Stimulated activated CD4-positive, alpha-beta T cell treated with anti-CD3 and anti-CD28 coated beads, TNF-alpha, amount 100 ng/mL, for 1 hour (primary cell): ENCODE measurements at regions not wholly inside any gene's neighbourhood (a gene's known extent, or its start where the extent isn't known, plus 50 kb on each side); places are given as distances from the start of the nearest gene placed in this dataset.

Experiments
- DNase-seq, 3 donors: peaks; one replicate each; pipeline ENCODE4 v3.0.0-alpha.2; 2020; ENCODE audit warnings: low read depth in 3 of 3, low spot score in 1 of 3

DNA sequence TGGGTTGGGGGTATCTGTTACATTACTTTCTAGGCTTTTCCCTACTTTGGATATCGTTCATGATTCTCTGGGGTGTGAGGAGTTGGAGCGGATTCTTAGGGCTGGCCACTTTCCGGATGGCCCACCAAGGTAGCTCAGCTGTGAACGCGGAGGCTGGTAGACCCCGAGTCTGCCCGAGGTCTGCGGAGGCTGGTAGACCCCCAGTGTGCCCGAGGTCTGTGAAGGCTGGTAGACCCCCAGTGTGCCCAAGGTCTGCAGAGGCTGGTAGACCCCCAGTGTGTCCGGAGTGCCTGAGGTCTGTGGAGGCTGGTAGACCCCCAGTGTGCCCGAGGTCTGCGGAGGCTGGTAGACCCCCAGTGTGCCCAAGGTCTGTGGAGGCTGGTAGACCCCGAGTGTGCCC, 99.2 kb upstream of the ZNF469 start:
- no peak for DNase-seq

DNA sequence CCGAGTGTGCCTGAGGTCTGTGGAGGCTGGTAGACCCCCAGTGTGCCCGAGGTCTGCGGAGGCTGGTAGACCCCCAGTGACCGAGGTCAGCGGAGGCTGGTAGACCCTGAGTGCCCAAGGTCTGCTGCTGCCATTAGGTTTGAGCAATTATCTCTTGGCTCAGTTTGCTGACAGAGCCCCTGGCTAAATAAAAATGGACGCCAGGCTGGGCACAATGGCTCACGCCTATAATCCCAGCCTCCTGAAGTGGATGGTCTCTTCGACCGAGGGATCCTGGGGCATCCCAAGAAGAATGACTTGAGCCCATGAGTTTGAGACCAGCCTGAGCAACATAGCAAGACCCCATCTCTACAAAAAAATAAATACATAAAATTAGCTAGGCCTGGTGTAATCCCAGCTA, 98.7 kb upstream of the ZNF469 start:
- no peak for DNase-seq

GRCh38 chr16:88284626-88285513, 97.9 kb upstream of the ZNF469 start:
- no peak for DNase-seq

DNA sequence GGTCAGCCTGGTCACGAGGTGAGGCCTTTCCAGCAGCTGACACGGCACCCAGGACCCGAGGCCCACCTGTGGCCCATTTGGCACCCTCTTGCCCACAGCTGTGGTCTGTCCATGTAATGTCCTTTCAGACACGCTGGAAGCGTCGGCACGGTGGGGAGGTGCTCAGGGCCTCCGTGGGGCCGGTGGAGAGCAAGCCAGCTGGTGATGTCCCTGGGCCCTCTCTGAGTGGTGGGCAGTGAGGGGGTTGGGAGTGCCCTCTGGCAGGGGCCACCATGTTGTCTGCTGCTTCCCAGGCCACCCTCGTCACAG, 97.3 kb upstream of the ZNF469 start:
- DNase-seq = no peak

DNA sequence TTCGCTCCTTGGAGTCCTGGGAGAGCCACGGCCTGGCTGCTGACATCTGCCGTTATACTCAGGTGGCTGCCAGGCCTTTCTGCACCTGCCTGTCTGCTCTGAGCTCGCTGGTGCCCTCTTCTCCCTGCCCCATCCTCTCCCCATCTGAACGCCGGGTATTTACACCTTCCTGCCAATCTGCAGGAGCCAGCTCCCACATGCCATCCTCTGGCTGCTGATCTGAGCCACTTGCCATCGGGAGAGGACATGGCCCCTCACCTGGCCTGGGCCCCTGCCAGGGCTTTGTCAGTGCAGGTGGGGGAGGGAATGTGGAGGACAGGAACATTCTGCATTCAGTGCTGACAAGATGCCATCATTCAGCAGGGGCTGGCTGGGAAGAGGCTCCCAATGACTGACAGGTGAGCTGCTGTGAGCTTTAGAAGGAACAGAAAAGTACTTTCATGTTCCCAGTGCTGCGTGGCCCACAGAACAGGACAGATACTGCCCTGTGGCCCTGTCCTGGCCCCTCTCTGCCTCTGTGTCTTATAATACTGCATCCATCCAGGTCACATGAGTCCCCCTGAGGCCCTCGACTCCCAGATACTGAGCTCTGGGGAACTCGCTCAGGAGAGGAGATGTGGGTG, 96.3 kb upstream of the ZNF469 start:
- no peak for DNase-seq

GRCh38 chr16:88287219-88287618, 95.5 kb upstream of the ZNF469 start:
- no peak for DNase-seq

DNA sequence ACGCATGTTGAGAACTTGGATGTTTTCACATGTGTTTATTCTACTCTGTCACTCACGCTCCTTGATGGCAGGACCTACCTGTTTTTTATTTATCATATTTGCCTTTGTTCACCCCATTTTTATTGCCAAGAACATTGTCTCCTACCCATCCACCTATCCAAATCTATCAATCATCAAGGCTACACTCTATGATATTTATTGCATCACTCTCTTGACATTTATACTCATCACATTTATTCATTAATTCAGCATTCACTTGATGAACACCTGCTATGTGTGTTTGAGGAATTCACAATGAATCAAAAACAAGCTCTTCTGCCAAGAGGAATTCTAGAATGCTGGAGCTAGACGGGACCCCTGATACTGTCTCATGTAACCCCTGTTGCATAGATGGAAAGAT, 94.5 kb upstream of the ZNF469 start:
- DNase-seq = no peak

DNA sequence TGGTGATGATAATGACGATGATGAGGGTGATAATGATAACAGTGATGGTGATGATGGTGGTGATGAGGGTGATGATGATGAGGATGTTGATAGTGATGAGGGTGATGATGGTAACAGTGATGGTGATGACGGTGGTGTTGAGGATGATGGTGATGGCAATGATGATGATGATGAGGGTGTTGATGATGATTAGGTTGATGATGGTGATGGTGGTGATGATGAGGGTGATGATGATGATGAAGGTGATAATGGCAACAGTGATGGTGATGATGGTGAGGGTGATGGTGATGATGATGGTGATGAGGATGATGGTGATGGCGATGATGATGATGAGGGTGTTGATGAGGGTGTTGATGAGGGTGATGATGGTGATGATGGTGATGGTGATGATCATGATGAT, 93.8 kb upstream of the ZNF469 start:
- no peak for DNase-seq

- no peak for DNase-seq
Observed at GRCh38 chr16:88289561-88289960, 93.2 kb upstream of the ZNF469 start.

- no peak for DNase-seq
Observed at GRCh38 chr16:88289968-88290401, 92.8 kb upstream of the ZNF469 start.

DNA sequence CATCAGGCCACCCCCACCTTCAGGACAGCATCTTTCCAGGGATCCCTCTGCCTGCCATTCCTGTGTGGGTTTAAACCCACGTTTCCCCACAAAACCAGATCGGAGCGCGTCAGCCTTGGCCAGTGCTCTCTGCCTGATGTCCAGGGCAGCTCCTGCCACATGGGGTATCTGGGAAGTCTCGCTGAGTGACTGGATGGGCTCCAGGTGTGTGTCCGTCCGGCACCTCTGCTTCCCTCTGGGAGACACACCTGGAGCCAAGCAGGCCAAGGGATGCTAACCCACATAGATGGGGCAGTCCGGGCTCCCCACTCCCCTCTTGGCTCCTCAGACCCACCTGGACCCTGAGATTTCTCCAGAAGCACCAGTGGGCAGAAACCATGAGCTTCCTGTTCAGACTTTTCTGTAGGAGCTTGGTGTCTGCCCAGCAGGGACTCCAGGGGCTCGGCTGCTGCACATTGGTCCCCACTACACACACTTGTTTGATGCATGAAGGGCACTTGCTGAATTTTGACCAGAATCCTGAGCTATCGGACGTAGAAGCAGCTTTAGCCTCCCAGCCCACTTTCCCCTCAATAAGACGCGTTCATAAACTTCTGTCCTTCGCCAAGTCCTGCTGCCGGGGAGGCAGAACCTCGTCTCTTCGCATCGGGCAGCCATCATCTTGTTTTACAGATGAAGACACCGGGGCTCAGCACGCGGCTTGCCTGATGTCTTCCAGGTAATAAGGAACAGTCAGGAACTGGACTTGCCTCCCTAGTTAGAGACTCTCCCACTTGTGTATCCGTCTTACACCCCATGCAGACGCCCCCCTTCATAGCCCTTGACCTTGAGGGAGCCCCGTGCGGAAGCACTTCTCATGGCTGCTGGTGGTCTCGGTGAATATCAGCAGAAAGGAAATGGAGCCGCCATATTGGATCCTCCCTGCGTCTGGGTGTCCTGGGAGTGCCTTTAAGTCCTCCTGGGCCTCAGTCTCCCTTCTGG, 91.6 kb upstream of the ZNF469 start:
- DNase-seq = no peak

DNA sequence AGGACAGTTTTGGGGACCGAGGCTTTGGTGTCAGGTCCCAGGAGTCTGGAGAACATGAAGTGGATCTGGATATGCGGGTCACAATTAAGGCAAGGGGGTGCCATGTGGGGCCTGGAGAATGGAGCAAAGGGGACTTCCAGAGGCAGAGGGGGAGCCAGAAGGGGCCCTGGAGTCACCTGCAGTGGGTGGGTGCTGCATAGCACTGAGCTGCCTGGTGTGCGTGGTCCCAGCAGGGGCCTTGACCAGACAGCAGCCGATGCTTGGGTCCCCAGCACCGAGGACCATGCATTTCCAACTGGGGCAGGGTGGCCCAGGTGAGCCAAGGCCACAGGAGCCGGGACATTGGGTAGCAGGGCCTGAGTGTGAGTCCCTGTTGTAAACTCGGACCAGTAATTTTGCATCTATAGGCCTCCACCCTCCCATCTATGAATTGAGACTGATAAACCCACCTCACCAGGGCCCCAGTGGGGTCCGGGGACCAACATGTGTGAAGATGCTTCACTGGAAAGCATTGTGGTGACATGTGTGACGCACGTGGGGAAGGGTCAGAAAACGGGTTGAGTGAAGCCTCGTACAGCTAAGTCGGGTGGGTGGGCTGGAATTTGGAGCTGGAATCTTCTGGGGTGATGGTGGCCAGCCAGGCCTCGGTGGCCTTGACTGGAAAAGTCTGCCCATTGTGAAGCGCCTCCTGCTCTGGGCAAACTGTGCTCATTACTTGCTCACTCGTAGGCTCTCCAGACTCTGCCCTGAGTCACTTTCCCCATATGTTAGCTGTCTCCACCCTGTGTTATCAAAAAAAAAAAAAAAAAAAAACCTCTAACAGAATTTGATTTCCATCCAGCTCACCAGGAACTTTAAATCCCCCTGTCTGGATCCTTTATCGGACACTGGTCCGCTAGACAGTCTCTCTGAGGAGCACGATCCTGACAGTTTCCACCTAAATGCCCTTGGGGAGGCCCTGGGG, 90.5 kb upstream of the ZNF469 start:
- DNase-seq = no peak

GRCh38 chr16:88293097-88293496, 89.7 kb upstream of the ZNF469 start:
- DNase-seq = no peak

DNA sequence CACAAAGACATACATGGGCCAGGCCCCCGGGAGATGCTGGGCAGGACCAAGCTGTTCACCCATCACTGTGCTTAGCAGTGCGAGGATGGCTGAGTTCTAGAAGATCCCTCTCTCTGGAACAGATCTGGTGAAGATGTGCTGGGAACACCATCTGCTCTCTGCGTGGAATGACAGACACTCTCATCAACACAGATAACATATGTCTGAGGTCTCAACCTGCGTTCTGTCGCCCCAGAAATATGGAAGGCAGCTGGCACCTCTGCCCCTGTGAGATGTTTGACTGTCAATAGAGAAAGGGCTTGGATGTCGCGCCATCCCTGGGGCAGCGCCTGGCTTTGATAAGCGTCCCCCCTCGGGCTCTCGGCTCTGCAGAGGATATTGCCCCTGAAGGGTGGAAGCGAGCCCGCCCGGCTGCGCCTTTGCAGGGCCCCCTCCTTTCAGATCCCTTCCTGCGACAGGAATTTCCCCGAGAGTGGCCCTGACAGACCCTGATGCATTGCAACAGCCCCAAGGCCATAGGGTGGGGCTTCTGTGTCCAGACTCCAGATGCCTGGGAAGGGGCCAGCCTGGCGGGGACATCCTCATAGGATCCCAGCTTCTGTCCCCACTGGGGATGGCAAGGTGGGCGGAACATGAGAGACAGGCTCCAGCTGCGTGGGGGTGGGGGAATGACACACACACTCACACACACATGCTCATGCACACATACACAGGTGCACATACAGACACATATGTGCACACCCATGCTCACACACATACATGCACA, 86.9 kb upstream of the ZNF469 start:
- DNase-seq = no peak

- no peak for DNase-seq
Observed at GRCh38 chr16:88296437-88297177, 86.2 kb upstream of the ZNF469 start.

DNA sequence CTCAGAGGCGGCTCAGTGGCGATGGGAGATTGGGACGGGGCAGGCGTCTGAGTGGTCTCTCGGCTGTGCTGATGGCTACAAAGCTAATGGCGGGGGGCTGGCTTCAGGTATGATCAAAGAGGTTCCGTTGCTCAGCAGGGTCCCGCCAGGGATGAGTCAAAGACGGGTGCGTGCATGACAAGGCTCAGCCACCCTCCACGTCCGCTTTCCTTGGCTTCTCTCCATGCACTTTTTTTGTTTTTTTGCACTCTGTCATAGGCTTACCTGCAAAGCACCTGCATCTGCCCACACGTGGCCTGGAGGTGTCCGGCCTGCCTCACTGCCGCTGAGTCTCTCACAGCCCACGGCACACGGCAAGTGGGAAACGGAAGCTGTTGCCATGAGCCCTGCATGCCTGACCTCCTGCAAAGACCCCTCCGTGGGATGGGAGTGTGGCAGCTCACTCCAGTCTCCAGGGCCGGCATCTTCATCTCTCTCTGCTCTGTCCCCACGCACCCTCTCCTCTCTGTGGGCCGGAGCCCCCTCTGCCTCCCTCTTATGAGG, 85.5 kb upstream of the ZNF469 start:
- DNase-seq = no peak

DNA sequence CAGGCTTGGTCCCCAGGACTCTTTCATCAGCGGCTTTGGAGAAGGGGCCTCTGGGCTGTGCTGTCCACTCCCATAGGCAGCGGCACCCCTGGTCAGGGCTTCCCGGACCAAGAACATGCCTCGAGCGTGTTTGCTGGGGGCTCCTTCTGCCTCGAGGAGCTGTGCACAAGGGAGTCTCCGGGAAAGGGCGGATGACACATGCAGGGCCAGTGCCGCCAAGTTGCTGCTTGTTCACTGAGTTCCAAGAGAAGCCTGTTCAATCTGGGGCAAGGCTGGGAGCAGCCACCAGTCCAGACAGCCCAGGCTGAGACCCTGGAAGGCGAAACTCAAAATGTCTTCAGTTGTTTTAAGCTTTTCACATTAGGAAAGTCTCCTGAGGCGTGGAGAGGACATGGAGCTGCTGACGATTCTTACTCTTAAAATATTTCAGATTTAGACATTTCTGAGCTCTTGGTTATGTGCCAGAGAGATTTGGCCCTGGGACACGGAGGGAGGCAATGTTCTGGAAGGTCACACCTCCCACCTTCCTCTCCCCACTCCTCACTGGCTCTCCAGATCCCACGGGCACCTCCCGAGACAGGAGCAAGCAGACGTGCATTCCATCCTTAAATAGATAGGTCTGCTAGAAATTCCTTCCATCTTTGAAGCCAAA, 84.5 kb upstream of the ZNF469 start:
- DNase-seq = no peak
